Hypothalamus (tissue), 51 donors: ENCODE measurements at regions not wholly inside any gene's neighbourhood (a gene's known extent, or its start where the extent isn't known, plus 50 kb on each side); places are given as distances from the start of the nearest gene placed in this dataset.
A peak's percentile ranks its signal among the peaks of the same experiment; 100 is the strongest.

Experiments
- DNase-seq, 51 donors: peaks; one replicate each; lab custom pipeline; 2025; lab: John Stamatoyannopoulos, UW

DNA sequence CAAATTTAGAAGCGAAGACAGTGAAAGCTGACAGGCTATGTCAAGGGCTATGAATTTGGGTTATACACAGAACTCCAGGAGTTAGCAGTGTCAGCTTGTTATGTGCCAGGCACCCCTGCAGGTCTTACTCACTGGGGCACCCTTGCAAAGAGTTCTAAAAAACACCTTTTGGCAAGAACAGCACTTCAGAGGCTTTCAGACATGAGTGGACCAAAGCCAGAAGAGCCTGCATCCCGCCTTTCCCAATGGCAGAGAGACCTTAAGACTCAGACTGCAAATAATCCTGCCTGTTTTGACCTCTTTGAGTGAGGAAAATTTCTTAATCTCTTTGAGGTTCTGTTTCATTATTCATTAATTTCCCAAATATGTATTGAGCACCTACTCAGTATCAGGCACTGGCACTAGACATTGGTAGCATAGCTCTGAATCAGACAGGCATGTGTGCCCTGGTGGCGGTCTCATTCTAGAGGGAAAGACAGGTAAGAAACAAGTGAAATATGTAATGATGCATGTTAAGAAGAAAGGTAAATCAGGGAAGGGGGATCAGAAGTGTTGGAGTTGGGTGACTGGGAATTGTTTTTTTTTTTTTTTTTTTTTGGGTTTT lies 280.0 kb downstream of the KBTBD8 start:
- no peak for DNase-seq

DNA sequence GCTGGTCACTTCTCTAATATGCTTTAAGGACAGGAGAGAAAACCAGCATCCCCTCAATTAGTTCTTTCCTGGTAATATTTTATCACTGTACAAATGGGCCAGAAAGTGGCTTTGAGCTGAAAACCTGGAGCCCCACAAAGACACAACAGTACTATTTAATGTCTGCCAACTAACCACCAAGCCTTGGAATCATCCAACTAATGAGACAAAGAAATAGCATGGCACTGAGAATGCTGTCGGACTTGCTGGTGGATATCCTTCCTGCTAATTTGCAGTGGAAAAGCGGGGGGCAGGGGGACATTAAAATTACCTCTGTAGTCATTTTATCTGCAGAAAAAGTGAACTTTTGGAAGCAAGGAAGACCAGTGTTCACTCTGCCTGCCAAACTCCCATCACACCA lies 288.5 kb downstream of the KBTBD8 start:
- no peak for DNase-seq

DNA sequence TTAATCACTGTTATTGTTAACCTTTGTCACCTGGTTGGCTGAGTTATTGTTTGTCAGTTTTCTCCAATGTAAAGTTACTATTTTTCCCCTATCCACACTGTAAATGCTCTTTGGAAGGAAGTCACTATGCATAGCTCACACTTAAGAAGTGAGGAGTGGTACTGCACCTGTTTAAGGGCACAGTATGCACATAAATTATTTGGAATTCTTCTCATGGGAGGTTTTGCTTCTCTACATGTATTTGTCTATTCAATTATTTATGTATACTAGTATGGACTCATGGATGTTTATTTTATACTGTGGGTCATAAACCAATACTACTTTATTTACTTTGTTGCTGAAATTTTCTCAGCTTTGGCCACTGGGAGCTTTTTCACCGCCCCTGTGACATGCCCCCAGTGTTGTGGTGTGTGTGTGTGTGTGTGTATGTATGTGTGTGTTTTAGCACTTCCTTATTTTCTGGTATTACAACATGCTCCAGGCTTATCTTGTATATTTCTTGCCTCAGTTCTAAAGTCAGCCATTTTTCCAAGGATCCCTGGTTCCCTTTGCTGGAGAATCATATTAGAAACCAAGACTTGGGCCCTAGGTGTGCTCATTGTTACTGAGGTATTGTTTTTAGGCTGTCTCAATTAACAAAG lies 290.5 kb downstream of the KBTBD8 start:
- DNase-seq = no peak

DNA sequence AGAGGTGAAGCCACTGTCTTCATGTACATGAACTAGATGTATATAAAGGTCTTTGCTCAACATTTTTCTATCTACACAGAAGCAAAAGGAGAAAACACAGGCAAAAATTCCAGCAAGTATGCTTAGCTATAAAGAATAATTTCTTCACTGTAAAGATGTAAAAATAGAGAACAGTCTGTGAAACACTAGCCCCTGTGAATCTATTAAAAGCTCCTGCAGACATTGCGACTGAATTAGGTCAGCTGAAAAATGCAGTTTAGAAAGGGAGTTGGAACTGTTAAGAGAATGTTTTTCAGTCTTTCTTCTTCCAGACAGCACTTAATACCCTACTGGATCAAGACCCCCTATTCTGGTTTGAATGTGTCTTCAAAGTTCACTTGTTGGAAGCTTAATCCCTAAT lies 291.5 kb downstream of the KBTBD8 start:
- DNase-seq = no peak

DNA sequence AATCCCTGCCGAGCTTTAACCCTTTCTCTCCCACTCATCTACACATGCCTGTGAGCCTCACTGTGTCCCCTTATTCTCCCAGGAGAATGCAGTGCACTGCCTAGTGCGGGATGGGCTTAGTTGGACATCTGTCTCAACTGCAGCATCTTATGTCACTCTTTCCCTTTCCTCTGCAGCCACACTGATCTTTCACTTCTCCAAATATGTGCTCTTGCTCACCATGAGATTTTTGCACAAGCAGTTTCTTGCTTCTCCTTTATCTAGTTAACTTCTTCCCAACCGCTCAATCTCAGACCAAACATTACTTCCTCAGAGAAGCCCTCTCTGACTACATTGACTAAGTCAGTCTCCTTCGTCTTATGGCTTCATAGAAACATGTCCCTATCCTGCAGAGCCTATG lies 292.3 kb downstream of the KBTBD8 start:
- peak in 3 of 51 donors; percentile 1 to 8 (median 2) for DNase-seq

DNA sequence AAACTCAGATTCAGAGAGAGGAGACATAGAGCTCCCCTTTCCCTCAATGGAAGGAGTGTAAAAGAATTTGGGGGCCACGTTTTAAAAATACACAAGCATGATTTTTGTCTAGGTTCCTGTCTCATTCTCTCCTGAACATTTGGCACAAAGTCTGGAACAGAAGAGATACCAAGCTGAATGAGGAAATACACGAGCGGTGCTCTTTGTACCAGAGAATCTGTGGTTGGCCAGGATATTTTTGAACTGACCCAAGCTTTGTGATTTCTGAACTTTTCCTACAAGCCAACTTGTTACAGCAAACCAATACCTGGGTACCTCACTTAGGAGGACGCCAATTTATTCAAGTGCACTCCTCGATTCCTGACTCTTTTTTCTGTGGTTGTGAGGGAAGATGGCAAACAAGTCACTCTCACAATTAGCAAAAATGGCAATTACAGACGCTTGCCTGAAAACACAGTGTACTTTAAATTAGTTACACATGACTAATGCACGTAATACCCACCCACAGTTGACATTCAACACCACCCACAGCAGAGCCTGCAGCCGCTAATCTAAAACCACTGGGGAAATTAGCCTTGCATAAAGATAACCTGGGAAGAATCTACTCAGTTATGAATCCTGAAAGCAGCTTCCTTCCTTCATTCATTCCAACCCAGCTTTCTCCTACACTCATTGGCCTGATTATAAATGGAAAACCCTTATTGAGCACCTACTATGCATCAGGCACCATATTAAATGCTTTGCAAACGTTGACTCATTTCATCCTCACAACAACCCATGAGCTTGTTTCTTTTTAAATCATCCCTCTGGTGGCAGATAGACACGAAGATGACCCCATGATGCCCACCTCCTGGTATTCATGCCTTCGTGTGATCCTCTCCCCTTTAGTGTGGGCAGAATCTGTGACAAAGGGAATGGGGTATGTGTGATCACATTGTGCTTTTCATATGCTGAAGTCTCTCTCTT lies 293.5 kb downstream of the KBTBD8 start:
- peak in 1 of 51 donors; percentile 31 for DNase-seq

DNA sequence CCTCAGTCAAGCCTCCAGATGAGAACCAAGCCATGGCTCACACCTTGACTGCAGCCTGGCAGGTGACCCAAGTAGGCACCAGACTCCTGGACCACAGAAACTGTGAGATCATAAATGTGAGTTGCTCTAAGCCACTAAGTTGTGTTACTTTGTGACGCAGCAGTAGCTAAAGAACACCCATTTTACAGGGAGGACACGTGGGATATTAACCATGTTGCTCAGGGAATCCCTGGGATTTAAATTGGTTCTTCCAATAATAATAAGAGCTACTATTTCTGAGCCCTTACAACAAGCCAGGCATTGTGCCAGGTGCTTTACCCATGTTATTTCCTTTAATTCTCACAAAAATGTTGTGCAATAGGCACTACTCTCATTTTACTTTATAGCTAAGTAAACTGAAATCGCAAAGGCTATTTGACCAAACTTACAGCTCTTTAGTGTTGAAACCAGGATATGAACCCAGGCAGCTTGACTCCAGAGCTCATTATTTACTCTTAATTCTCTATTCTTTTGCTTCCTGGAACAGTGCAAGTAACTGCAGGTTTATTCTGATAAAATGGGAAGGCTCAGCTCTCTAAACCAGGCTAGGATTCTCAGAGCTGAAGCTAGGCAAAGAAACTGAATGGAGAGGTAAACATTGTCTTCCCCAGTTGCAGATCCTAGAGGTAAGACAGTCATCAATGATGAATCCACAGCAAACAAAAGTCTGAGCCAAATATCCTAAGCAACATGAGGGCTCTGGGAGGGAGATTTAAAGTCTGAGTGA lies 294.4 kb downstream of the KBTBD8 start:
- DNase-seq = no peak

DNA sequence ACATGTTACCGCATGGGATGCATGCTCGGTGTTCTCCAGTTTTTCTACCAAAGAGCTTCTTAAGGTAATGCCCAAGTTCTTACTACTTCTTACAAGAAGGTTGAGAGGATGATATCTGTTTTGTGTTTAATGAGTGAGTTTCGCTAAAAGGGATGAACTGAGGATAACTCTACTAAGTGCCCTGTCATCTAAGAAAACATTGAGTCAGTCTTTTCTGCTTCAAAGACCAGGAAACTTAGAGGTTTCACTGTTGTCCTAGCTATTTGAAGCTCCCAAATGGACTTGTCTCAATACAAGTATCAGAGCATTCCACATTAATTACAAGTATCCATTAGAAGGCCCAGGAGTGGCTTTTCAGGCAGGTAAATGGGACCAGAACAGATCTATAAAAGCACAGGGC lies 296.2 kb downstream of the KBTBD8 start:
- no peak for DNase-seq

DNA sequence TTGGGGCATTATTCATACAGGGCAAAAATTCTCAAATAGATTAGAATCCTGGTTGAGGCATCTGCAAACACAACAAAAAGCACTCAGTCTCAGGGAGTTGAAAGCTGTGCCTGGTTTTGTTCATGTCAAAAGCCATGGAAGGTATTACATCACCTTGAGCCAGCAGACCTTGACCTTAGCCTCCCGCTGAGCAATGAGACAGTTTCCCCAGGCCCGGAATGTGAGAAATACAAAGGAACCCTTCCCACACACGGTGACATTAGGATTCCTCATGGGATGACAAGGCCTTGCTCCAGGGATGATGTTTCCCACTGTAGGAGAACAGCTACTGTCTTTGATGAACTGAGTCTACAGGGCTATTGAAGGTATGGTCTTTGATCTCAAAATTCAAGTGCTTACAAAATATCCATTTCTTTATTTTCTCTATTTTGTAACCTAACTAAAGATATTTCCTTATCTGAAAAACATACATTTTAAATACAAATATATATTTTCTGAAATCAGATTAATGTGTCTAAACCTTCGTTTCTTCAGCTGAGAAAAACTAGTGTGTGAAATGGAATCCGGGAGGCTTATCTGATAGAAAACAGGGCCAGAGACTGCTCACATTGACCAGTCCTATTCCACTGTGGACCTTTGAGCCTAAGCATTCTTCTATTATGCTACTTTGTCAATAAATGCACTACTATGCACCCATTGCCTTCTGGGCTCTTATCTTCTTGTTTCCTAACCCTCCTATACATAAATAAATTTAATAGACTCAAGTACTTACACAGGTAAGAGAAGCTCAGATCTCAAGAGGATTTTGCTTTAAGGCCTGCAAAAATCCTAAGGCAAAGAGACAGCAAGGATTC lies 298.2 kb downstream of the KBTBD8 start:
- no peak for DNase-seq

DNA sequence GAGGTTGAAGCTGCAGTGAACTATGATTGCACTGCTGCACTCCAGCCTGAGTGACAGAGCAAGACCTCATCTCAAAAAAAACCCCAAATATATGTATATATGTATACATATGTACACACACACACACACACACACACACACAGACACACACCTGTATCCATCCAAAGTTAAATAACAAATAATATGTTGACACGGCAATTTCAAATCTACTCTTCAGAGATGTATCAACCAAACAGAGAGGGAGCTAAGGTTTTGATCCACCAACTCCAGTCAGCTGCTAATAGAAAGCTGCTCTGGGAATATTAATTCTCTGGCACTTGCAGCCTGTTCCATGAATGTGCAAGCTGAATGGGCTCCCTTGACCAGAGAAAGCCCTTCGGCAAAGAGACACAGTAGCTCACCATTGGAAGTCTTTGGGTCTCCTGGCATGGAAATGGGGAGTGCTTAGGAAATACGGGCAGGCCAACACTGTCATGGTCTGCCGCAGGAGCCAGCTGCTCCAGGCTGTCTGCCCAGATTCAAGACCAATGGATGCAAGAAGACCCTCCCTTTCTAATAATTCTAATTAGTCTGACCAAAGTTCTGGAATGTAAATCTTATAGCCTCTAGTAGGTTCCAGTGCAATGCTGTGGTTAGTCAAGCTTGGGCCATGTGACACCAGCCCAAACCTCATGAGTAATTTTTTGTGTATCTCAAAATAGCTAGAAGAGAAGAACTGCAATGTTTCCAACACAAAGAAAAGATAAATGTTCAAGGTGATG lies 299.8 kb downstream of the KBTBD8 start:
- DNase-seq = no peak

DNA sequence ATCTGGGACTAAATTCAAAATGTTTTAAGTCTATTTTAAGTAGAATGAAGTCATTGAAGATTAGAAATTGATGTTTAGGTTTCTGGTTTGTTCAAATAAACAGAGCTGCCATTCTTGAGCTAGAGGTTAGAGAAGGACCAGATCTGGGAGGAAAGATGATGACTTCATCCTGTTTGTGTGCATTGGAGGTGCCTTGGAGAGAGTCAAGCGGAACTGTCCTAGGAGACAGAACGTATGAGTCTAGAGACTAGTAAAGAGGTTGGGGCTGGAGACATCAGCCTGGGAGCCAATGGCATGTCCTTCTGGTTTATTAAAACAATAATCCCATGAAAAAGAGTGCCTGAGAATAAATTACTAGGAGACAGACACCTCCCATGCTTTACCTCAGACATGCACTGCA lies 303.4 kb downstream of the KBTBD8 start:
- no peak for DNase-seq

DNA sequence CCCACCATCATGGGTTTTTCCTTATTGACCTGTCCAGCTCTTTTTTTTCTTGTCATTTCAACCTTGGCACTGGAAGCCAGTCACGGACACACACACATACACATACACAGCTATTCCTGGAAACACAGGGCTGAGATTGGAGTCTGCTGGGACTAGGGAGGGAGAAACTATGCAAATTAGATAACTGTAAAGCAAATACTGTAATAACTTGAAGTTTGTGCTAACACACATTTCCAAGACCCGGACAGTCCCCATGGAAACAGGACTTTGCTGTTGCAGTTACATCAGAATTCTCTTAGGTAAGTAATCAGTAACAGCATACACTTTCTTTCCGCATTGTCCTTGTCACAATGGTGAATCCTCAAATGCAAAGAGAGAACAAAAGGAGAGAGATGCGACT lies 304.4 kb downstream of the KBTBD8 start:
- DNase-seq = no peak

DNA sequence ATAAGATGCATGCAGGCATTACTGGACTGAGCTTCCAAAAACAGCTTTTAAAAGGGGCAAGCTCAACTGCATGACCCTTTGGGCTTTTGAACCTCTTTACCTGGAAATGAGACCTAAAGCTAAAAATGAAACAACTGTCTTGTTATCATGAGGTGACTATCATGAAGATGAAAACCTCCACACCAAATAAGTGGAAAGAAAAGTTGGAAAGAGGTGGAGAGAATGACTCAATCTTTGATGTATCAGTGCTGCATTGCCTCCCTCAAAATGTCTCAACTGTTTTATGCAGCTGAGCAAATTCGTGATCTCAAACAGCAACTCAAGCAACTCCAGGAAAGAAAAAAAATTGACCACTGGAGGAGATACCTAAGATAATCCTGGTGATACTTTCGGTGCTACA lies 307.1 kb downstream of the KBTBD8 start:
- no peak for DNase-seq

DNA sequence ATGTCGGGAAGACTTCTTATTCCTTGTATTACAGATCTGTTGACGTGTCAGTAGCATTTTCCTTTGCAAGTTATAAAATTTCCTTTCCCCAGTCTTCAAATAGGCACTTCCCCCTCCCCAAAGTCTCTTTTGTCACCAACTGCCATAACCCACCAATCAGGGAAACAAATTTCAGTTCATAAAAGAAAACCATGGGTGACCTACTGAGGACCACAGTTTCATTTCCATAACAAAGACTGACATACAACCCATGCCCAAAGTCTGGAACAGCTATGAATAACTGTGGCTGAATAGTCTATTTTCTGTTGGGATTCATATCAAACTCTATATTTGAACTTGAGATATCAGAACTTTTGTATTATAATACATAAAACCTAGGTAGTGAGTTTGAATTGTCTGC lies 307.8 kb downstream of the KBTBD8 start:
- no peak for DNase-seq

DNA sequence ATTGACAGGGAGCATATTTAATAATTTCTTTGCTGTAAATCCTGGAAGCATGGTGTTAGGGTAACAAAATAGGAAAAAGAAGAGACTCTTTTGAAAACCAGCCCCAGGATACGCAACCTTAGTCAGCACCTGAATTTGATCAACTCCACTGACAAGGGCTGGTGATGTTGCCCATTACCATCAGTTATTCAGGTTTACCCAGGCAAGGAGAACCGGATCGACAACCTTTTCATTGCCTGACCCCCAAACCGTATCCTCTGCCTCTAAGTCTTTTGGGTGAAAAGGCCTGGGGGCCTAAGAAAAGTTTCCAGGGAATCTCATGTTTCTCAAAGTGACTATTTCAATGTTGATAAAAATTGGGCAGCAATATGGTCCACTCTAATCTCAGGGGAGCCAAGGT lies 313.3 kb downstream of the KBTBD8 start:
- no peak for DNase-seq

DNA sequence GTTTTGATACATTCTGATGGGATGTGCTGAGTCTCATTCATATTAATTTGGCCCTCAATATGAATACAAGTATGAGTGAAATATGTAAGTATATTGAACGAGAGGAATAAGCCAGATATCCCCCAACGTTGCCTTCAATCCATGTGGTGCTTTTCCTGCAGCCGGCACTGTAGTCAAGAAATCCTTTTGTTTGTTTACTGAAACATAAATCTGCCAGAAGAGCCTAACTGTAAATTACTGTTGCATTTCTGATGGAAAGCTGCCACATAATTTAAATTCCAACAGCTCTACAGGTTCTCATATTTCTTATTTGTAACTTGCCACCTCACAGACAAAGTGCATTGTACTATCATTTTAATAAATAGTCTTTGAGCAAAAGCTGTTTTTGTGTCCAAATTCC lies 314.0 kb downstream of the KBTBD8 start:
- no peak for DNase-seq

DNA sequence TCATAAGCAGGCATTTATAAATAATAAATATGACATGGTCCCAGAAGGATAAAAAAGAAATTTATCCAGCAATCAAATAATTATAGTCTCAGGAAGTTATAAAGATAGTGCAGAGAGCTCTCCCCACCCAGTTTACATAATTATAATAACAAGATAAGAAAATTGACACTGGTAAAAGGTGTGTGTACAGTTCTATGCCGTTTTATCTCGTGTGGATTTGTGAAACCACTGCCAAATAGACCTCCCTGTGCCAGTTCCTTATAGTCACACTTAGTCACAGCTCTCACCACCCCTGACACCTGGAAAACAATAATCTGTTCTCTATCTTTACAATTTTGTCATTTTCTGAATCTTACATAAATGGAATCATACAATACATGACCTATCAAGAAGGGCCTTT lies 320.1 kb downstream of the KBTBD8 start:
- DNase-seq = no peak

DNA sequence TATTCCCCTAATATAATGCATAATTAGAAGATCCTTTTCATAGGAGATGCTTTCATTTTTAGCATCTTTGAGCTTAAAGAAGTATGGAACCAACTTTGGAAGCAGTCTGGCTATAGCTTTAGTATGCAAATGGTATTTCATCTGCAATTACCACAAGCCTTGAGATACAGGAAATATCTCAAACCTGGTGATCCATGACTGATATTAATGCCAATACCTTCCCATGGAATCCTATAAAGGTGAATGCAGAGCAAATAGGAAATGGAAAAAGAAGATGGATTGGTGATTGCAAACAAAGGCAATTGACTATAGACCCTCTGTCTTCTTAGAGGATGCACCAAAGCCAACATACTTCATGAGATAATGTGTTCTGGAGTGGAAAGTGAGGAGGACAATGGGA lies 326.4 kb downstream of the KBTBD8 start:
- no peak for DNase-seq
